ENCODE measurements at regions not wholly inside any gene's neighbourhood (a gene's known extent, or its start where the extent isn't known, plus 50 kb on each side); places are given as distances from the start of the nearest gene placed in this dataset.
A peak's percentile ranks its signal among the peaks of the same experiment; 100 is the strongest.

- DNase-seq (ENCODE audit: low read depth) = no peak
- Histone ChIP-seq H3K4me3 (ENCODE audit: low read depth, low read length) (no peak overlapping the region), H3K36me3 (ENCODE audit: control insufficient read depth, insufficient read depth, low read length) (no peaks in the 10 kb centered on the region), H3K27me3 (ENCODE audit: control insufficient read depth, insufficient read depth, low read length) (no peaks in the 10 kb centered on the region)
- no peak for FAIRE-seq
- no peak for TF ChIP-seq CTCF (IDR thresholded peaks at IDR 0.05; ENCODE audit: insufficient read depth, low read length, severe bottlenecking)
Measured at GRCh38 chrY:7938982-7939718, 1027.6 kb upstream of the AMELY start.

GRCh38 chrY:7936831-7937230 lies 1025.3 kb upstream of the AMELY start:
- Histone ChIP-seq H3K27me3 (ENCODE audit: control insufficient read depth, insufficient read depth, low read length) (no peaks in the 10 kb centered on the region), H3K4me3 (ENCODE audit: low read depth, low read length) (no peak overlapping the region), H3K36me3 (ENCODE audit: control insufficient read depth, insufficient read depth, low read length) (no peaks in the 10 kb centered on the region)
- FAIRE-seq = no peak
- DNase-seq (ENCODE audit: low read depth) = no peak
- TF ChIP-seq CTCF (IDR thresholded peaks at IDR 0.05; ENCODE audit: insufficient read depth, low read length, severe bottlenecking) = no peak

GRCh38 chrY:7936046-7936445 lies 1024.5 kb upstream of the AMELY start:
- no peak for TF ChIP-seq CTCF (IDR thresholded peaks at IDR 0.05; ENCODE audit: insufficient read depth, low read length, severe bottlenecking)
- H3K36me3 ChIP-seq (ENCODE audit: control insufficient read depth, insufficient read depth, low read length) = no peaks in the 10 kb centered on the region
- no peak for FAIRE-seq

GRCh38 chrY:7935606-7936005 lies 1024.1 kb upstream of the AMELY start:
- FAIRE-seq (no peak), DNase-seq (ENCODE audit: low read depth) (no peak)
- Histone ChIP-seq H3K36me3 (ENCODE audit: control insufficient read depth, insufficient read depth, low read length) (no peaks in the 10 kb centered on the region), H3K4me3 (ENCODE audit: low read depth, low read length) (no peak overlapping the region), H3K27me3 (ENCODE audit: control insufficient read depth, insufficient read depth, low read length) (no peaks in the 10 kb centered on the region)
- no peak for TF ChIP-seq CTCF (IDR thresholded peaks at IDR 0.05; ENCODE audit: insufficient read depth, low read length, severe bottlenecking)

More at GRCh38 chrY:7936046-7936445, 1024.5 kb upstream of the AMELY start:
- H3K27me3 ChIP-seq (ENCODE audit: control insufficient read depth, insufficient read depth, low read length) = no peaks in the 10 kb centered on the region
- DNase-seq (ENCODE audit: low read depth) = peak; percentile 83
- no peak overlapping the region for H3K4me3 ChIP-seq (ENCODE audit: low read depth, low read length)

GRCh38 chrY:7932424-7932823 lies 1020.9 kb upstream of the AMELY start:
- TF ChIP-seq CTCF (IDR thresholded peaks at IDR 0.05; ENCODE audit: insufficient read depth, low read length, severe bottlenecking) = no peak
- FAIRE-seq = no peak
- DNase-seq (ENCODE audit: low read depth) = no peak

GRCh38 chrY:7929866-7930265 lies 1018.3 kb upstream of the AMELY start:
- H3K4me3 ChIP-seq (ENCODE audit: low read depth, low read length) = no peak overlapping the region
- FAIRE-seq (no peak), DNase-seq (ENCODE audit: low read depth) (no peak)
- H3K36me3 ChIP-seq (ENCODE audit: control insufficient read depth, insufficient read depth, low read length) = no peaks in the 10 kb centered on the region
- TF ChIP-seq CTCF (IDR thresholded peaks at IDR 0.05; ENCODE audit: insufficient read depth, low read length, severe bottlenecking) = no peak
- no peaks in the 10 kb centered on the region for H3K27me3 ChIP-seq (ENCODE audit: control insufficient read depth, insufficient read depth, low read length)

More at GRCh38 chrY:7932424-7932823, 1020.9 kb upstream of the AMELY start:
- H3K4me3 ChIP-seq (ENCODE audit: low read depth, low read length) = no peak overlapping the region
- no peaks in the 10 kb centered on the region for H3K36me3 ChIP-seq (ENCODE audit: control insufficient read depth, insufficient read depth, low read length)
- H3K27me3 ChIP-seq (ENCODE audit: control insufficient read depth, insufficient read depth, low read length) = no peaks in the 10 kb centered on the region
